HUES6 (cell line): ENCODE measurements at regions not wholly inside any gene's neighbourhood (a gene's known extent, or its start where the extent isn't known, plus 50 kb on each side); places are given as distances from the start of the nearest gene placed in this dataset.

Experiments
- H3K27ac ChIP-seq: 2 replicates; pipeline ENCODE4 v1.7.0; 2013; ENCODE audit warnings: low read depth, mild to moderate bottlenecking, low read length, inconsistent platforms
- H3K27me3 ChIP-seq: 2 replicates; pipeline ENCODE4 v1.6.1; 2013; ENCODE audit warnings: low read length; ENCODE audit not compliant: control insufficient read depth, insufficient read depth
- H3K36me3 ChIP-seq: 2 replicates; pipeline ENCODE4 v1.6.1; 2013; ENCODE audit warnings: low read length; ENCODE audit not compliant: control insufficient read depth, insufficient read depth
- H3K4me1 ChIP-seq: 2 replicates; pipeline ENCODE4 v1.6.1; 2013; ENCODE audit warnings: low read length; ENCODE audit not compliant: control insufficient read depth, insufficient read depth
- H3K4me3 ChIP-seq: 2 replicates; pipeline ENCODE4 v1.5.1; 2013; ENCODE audit warnings: low read depth, low read length
- H3K9ac ChIP-seq: one replicate; pipeline ENCODE4 v1.6.1; 2013; ENCODE audit warnings: mild to moderate bottlenecking, low read length
- H3K9me3 ChIP-seq: 2 replicates; pipeline ENCODE4 v1.6.1; 2013; ENCODE audit warnings: low read depth, low read length; ENCODE audit not compliant: control insufficient read depth, insufficient read depth

DNA sequence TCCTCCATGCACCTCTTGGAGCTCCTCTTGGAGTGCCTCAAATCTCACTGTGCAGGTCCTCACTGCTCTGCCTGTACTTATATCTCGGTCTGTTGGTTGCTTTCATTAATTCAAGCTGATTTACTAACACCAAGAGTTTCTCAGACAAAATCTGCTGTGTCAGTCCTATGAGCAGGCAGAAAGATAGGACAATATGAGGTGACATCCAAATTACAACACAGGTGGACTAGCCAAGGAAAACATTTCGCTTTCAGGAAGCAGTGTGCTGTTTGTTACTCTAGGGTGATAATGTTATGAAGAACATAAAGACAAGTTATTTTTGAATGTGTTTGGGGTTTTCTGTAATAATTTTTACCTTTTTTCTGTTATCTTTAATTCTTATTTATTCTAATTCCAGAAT, 264.1 kb upstream of the ANKH start:
- H3K36me3 ChIP-seq, result no peaks in the 10 kb centered on the region
- H3K27ac ChIP-seq, result no peak overlapping the region
- no peak overlapping the region for H3K9ac ChIP-seq
- H3K4me1 ChIP-seq, result no peaks in the 10 kb centered on the region; the same call in 1 of the 2 replicates
- no peaks in the 10 kb centered on the region for H3K27me3 ChIP-seq
- no peak overlapping the region for H3K4me3 ChIP-seq
- peaks cover 6% of the 10 kb centered on the region; the same call in 1 of the 2 replicates for H3K9me3 ChIP-seq

DNA sequence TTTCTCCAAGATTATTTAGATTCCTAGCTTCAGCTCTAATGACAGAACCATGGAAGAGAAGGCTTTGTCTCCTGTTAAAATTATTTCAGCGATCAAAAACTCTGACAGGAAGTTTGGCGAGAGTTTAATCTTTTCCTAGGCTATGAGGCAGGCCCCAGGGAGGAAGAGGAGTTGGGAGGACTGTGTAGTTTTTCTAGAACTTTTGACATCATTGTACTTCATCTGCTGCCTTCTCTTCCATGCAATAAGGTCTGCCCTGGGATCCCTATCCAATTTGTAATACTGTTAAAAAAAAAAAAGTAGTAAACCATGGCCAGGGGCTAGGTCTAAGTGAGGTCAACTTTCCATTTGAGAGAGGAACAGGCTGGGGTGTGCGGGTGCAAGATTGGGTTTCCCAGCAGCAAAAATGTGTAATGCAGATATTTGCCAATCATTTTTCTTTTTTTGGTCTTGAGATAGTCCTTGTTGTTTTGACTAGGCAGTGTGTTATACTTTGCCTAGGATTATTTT, 261.9 kb upstream of the ANKH start:
- Histone ChIP-seq H3K9ac (no peak overlapping the region), H3K4me3 (no peak overlapping the region), H3K36me3 (no peaks in the 10 kb centered on the region), H3K9me3 (peaks cover 6% of the 10 kb centered on the region; the same call in 1 of the 2 replicates), H3K27me3 (no peaks in the 10 kb centered on the region), H3K27ac (no peak overlapping the region), H3K4me1 (no peaks in the 10 kb centered on the region; the same call in 1 of the 2 replicates)

DNA sequence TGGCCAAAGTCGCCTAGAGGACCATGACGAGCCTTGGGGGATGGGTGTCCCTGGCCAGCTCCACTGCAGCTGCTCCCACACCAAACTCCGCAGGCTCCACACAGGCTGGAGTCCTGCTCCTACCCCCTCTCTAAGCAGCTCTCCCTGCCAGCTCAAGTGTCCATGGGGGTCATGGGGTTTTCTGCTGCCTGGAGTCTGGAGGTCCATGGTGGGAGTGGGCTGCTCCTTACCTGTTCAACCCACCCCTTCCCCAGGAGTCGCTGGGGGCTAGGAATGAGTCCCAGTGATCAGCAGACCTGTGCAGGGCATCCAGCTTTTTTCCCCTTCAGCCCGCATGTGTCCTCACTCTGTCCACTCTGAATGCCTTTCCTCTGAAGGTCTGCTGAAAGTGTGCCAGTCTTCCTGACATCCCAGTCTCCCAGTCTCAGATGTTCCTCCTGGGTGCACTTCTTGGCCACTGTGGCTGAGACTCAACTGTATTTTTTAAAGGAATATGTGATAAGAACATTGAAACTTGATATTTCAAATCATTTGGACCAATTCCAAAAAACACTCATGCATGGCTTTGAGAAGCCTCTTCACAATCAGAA, 261.3 kb upstream of the ANKH start:
- Histone ChIP-seq H3K4me3 (no peak overlapping the region), H3K36me3 (no peaks in the 10 kb centered on the region), H3K4me1 (no peaks in the 10 kb centered on the region; the same call in 1 of the 2 replicates), H3K9me3 (peaks cover 6% of the 10 kb centered on the region; the same call in 1 of the 2 replicates), H3K27ac (no peak overlapping the region), H3K27me3 (no peaks in the 10 kb centered on the region), H3K9ac (no peak overlapping the region)

DNA sequence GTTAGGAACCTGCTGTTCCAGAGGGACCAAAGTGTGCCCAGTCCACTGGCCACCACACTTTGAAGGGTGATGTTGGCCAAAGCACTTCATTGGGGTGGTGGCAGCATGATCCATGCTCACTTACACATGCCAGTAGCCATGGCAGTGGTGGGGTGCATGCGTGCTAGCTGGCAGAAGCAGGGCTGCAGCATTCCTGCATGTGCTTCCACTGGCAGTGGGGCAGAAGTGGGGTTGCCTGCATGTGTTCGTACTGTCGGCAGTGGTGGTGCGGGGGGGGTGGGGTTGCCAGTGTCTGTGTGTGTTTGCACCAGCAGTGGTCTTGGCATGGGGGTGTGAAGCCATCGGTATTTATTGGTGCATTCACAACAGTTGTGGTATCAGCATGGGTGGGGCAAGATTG, 260.3 kb upstream of the ANKH start:
- Histone ChIP-seq H3K4me1 (no peaks in the 10 kb centered on the region; the same call in 1 of the 2 replicates), H3K9ac (no peak overlapping the region), H3K27ac (no peak overlapping the region), H3K27me3 (no peaks in the 10 kb centered on the region), H3K36me3 (no peaks in the 10 kb centered on the region), H3K4me3 (no peak overlapping the region), H3K9me3 (peaks cover 6% of the 10 kb centered on the region; the same call in 1 of the 2 replicates)

DNA sequence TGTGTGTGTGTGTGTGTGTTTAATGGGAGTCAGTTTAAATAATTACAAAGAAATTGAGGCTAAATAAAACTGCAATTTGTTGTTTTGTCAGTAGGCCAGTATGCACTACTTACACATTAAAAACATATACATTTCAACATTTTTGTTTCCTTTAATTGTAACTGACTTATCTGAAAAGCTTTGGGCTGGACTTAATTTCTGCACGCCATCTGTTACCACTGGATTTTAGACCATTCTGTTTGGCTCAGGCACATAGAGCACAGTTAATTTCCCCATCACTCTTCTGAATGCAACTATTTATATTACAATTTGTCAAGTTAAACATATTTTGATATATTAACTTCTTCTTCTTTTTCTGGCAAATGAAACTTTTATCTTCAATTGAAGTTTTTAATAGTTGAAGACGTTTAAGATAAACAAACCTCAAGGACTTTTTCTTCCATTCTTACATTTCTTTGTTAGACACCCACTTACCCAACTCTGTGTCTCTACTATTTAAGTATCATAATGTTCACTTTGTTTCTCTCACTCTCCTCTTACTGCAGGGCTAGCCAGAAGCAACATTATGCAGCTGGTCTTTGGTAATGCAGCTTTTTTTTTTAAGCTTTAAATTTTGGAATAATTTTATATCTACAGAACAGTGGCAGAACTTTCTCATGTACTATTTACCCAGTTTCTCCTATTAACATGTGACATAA, 253.4 kb upstream of the ANKH start:
- no peak overlapping the region for H3K4me3 ChIP-seq
- peaks cover 18% of the 10 kb centered on the region; the same call in 1 of the 2 replicates for H3K9me3 ChIP-seq
- no peak overlapping the region for H3K27ac ChIP-seq
- H3K4me1 ChIP-seq, result no peaks in the 10 kb centered on the region
- no peaks in the 10 kb centered on the region for H3K36me3 ChIP-seq
- H3K9ac ChIP-seq, result no peak overlapping the region
- H3K27me3 ChIP-seq, result no peaks in the 10 kb centered on the region

DNA sequence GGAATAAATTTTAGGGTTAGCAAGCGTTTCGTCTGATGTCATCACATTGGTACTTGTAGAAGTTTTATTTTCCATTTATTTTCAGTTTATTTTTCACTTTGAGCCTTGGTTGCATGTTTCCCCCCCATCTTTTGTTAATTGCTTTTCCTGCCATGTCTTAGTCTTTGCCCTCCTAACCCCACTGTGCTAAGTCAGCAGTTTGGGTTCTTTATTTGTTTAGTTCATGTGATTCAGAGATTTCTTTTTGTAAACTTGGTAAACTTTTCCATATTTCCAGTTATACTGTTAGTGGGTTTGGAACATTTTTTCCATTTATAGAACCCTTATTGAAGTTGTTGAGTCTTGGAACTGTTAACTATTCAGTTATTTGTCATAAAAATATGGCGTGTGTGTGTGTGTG, 252.9 kb upstream of the ANKH start:
- H3K36me3 ChIP-seq, result no peaks in the 10 kb centered on the region
- no peak overlapping the region for H3K9ac ChIP-seq
- H3K4me1 ChIP-seq, result no peaks in the 10 kb centered on the region
- no peaks in the 10 kb centered on the region for H3K27me3 ChIP-seq
- no peak overlapping the region for H3K27ac ChIP-seq
- no peak overlapping the region for H3K4me3 ChIP-seq
- H3K9me3 ChIP-seq, result peaks cover 18% of the 10 kb centered on the region; the same call in 1 of the 2 replicates

DNA sequence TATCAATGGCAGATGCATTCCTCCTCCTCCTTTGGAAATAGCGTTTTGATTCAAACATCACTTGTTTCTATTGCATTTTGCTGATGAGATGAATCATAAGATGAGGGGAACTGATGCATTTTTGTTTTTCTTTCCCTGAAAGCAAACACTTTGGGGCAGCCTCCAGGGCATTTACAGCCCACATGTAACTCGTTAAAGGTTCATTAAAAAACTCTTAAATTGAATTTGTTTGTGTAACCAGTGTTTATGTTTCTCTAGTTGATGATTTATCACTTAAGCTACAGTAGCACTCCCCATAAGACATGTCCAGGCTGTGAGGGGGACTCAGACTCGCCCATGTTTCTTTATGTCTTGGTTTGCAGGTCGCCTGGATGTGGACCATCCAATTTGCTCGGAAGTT, 246.1 kb upstream of the ANKH start:
- H3K4me3 ChIP-seq, result no peak overlapping the region
- H3K4me1 ChIP-seq, result no peaks in the 10 kb centered on the region
- peaks cover 18% of the 10 kb centered on the region; the same call in 1 of the 2 replicates for H3K9me3 ChIP-seq
- H3K27me3 ChIP-seq, result no peaks in the 10 kb centered on the region
- no peaks in the 10 kb centered on the region for H3K36me3 ChIP-seq
- H3K9ac ChIP-seq, result no peak overlapping the region
- H3K27ac ChIP-seq, result no peak overlapping the region

- Histone ChIP-seq H3K27me3 (no peaks in the 10 kb centered on the region), H3K9me3 (0 out of 2 replicates have a peak, but pooled peaks cover 13% of the 10 kb centered on the region), H3K9ac (no peak overlapping the region), H3K36me3 (no peaks in the 10 kb centered on the region), H3K4me1 (no peaks in the 10 kb centered on the region), H3K27ac (no peak overlapping the region), H3K4me3 (no peak overlapping the region)
These were observed 245.4 kb upstream of the ANKH start for GRCh38 chr5:15116996-15117395.

- no peak overlapping the region for H3K4me3 ChIP-seq
- H3K36me3 ChIP-seq, result no peaks in the 10 kb centered on the region
- no peak overlapping the region for H3K27ac ChIP-seq
- no peaks in the 10 kb centered on the region for H3K4me1 ChIP-seq
- no peak overlapping the region for H3K9ac ChIP-seq
- H3K9me3 ChIP-seq, result no peaks in the 10 kb centered on the region
- H3K27me3 ChIP-seq, result no peaks in the 10 kb centered on the region
These were observed 235.1 kb upstream of the ANKH start for GRCh38 chr5:15106530-15107283.

- no peak overlapping the region for H3K9ac ChIP-seq
- H3K9me3 ChIP-seq, result no peaks in the 10 kb centered on the region
- H3K4me3 ChIP-seq, result no peak overlapping the region
- no peak overlapping the region for H3K27ac ChIP-seq
- no peaks in the 10 kb centered on the region for H3K36me3 ChIP-seq
- no peaks in the 10 kb centered on the region for H3K4me1 ChIP-seq
- H3K27me3 ChIP-seq, result no peaks in the 10 kb centered on the region
These were observed 234.3 kb upstream of the ANKH start for GRCh38 chr5:15105799-15106393.
